GM12878 (cell line): ENCODE measurements at regions not wholly inside any gene's neighbourhood (a gene's known extent, or its start where the extent isn't known, plus 50 kb on each side); places are given as distances from the start of the nearest gene placed in this dataset.

Source experiments
- ATAC-seq: fragments of 200-7000 bp; cut with Tn5 transposase; 3 replicates; pipeline ENCODE4 v1.9.1; 2020; ENCODE audit warnings: mild to moderate bottlenecking, moderate library complexity
- BruUV-seq: library from RNA; stranded (reverse); fragments of 400-500 nt; replicated peaks from 2 replicates; lab custom pipeline; 2021; lab: Mats Ljungman, UMichigan
- CTCF ChIA-PET: fragments of 300-600 bp; sonication (Branson Sonifier 250); formaldehyde crosslinking; extraction: SDS; loops from one replicate; lab custom pipeline; 2021; ENCODE audit warnings: inconsistent platforms; lab: Yijun Ruan, JAX
- POLR2A ChIA-PET: fragments of 350-600 bp; formaldehyde crosslinking; extraction: SDS; loops from one replicate; lab custom pipeline; 2021; ENCODE audit warnings: inconsistent platforms; lab: Charles Lee
- RAD21 ChIA-PET: fragments of 300-600 bp; sonication (Branson Sonifier 250); formaldehyde crosslinking; loops from one replicate; lab custom pipeline; 2023; ENCODE audit warnings: antibody characterized with exemption; ENCODE audit not compliant: unreplicated experiment; lab: Charles Lee
- SMC1A ChIA-PET: fragments of 300-600 bp; sonication (Branson Sonifier 250); formaldehyde crosslinking; loops from one replicate; lab custom pipeline; 2023; ENCODE audit not compliant: unreplicated experiment, uncharacterized antibody; lab: Charles Lee
- DNase-seq: peaks from one replicate; pipeline ENCODE4 v3.0.0-alpha.2; 2011; ENCODE audit warnings: low read depth, low spot score
- FAIRE-seq: peaks from 3 replicates; lab custom pipeline; 2011; peaks lifted over from hg19 to GRCh38; lab: Jason Lieb, UNC
- H2AFZ ChIP-seq: 2 replicates; pipeline ENCODE4 v1.6.0; 2011; ENCODE audit warnings: low read depth, low read length, control low read depth; ENCODE audit not compliant: control insufficient read depth
- H3K27ac ChIP-seq: 2 replicates; pipeline ENCODE4 v1.5.1; 2011; ENCODE audit warnings: control low read depth; ENCODE audit not compliant: control insufficient read depth, insufficient read depth
- H3K27me3 ChIP-seq, 2 experiments: replicated peaks in 1 of 2; 2 replicates each; pipeline versions ENCODE4 v1.6.0 to v1.6.1; 2011; ENCODE audit warnings: low read length in 1 of 2; ENCODE audit not compliant: control insufficient read depth in 2 of 2, insufficient read depth in 2 of 2
- H3K36me3 ChIP-seq, 2 experiments: 2 replicates each; pipeline ENCODE4 v1.5.1; 2011; ENCODE audit warnings: low read length in 1 of 2; ENCODE audit not compliant: control insufficient read depth in 2 of 2, insufficient read depth in 2 of 2
- H3K4me1 ChIP-seq: 2 replicates; pipeline ENCODE4 v1.6.1; 2011; ENCODE audit warnings: mild to moderate bottlenecking, low read length, moderate library complexity, mixed read lengths; ENCODE audit not compliant: control insufficient read depth, insufficient read depth
- H3K4me2 ChIP-seq: 2 replicates; pipeline ENCODE4 v1.6.0; 2011; ENCODE audit warnings: control low read depth; ENCODE audit not compliant: control insufficient read depth, insufficient read depth
- H3K4me3 ChIP-seq: fragments of 200-600 bp; sonication (generic); 2 replicates; pipeline ENCODE4 v1.5.1; 2016
- H3K79me2 ChIP-seq: 2 replicates; pipeline ENCODE4 v1.6.0; 2011; ENCODE audit warnings: low read length; ENCODE audit not compliant: control insufficient read depth, insufficient read depth
- H3K9ac ChIP-seq: 2 replicates; pipeline ENCODE4 v1.8.0; 2011; ENCODE audit warnings: low read length, control low read depth, mixed read lengths; ENCODE audit not compliant: control insufficient read depth, insufficient read depth
- H3K9me3 ChIP-seq: replicated peaks from 3 replicates; pipeline ENCODE4 v1.5.1; 2011; ENCODE audit warnings: mild to moderate bottlenecking, low read length; ENCODE audit not compliant: control insufficient read depth, insufficient read depth
- H4K20me1 ChIP-seq: 2 replicates; pipeline ENCODE4 v1.6.0; 2011; ENCODE audit not compliant: control insufficient read depth, insufficient read depth
- CBX5 ChIP-seq: sonication (generic); IDR thresholded peaks from 2 replicates; pipeline ENCODE4 v1.6.1; 2016; ENCODE audit warnings: low read depth, moderate library complexity, mild to moderate bottlenecking, inconsistent platforms
- CHD1 ChIP-seq: IDR thresholded peaks from 2 replicates; pipeline ENCODE4 v1.6.1; 2012; ENCODE audit warnings: low read depth, low read length, improper control_type of control experiment
- NRF1 ChIP-seq: conservative IDR thresholded peaks from 2 replicates; pipeline ENCODE4 v1.6.1; 2011; ENCODE audit warnings: mild to moderate bottlenecking, low read depth, low read length, improper control_type of control experiment
- POLR2A ChIP-seq: IDR thresholded peaks from 2 replicates; pipeline ENCODE4 v1.6.1; 2011; ENCODE audit warnings: low read depth, mild to moderate bottlenecking, low read length
- RBBP5 ChIP-seq: fragments of 200-600 bp; sonication (generic); conservative IDR thresholded peaks from 2 replicates; pipeline ENCODE4 v1.6.1; 2016
- YBX1 ChIP-seq: fragments of 450-650 bp; IDR thresholded peaks from 2 replicates; pipeline ENCODE4 v1.6.1; 2016; ENCODE audit warnings: antibody characterized with exemption
- ZNF384 ChIP-seq: IDR thresholded peaks from 2 replicates; pipeline ENCODE4 v1.6.1; 2012; ENCODE audit warnings: low read depth, mild to moderate bottlenecking, low read length, improper control_type of control experiment, borderline replicate concordance
- WGBS: methylation state at CpG from one replicate; pipeline ENCODE4 v1.1.6; 2016; ENCODE audit warnings: low lambda C conversion rate; ENCODE audit not compliant: insufficient replicate concordance, insufficient coverage; ENCODE audit errors: missing lambda C conversion rate; 5-methylcytosine and 5-hydroxymethylcytosine counted together
- in situ Hi-C: fragments of 300-500 bp; cut with MboI; formaldehyde crosslinking; loops from 9 replicates; pipeline ENCODE4 v1.14.3; 2018; ENCODE audit warnings: mixed read lengths
- intact Hi-C: fragments of 100-400 bp; cut with micrococcal nuclease; formaldehyde crosslinking; loops from one replicate; pipeline ENCODE4 v1.14.2; 2022; ENCODE audit not compliant: unreplicated experiment
- TF ChIP-seq, protein P1 (sequence below): fragments of 450-650 bp; formaldehyde crosslinking; IDR thresholded peaks from 2 replicates; pipeline ENCODE4 v1.5.0; 2022; ENCODE audit warnings: mild to moderate bottlenecking, missing genetic modification characterization
- TF ChIP-seq, protein P2 (sequence below): fragments of 450-650 bp; IDR thresholded peaks from 2 replicates; pipeline ENCODE4 v1.6.1; 2017; ENCODE audit warnings: mild to moderate bottlenecking, moderate library complexity
- TF ChIP-seq, protein P3 (sequence below): fragments of 150-350 bp; IDR thresholded peaks from 2 replicates; pipeline ENCODE4 v1.6.1; 2016; ENCODE audit warnings: low read depth, low read length
- TF ChIP-seq, protein P4 (sequence below): IDR thresholded peaks from 2 replicates; pipeline ENCODE4 v1.6.1; 2011; ENCODE audit warnings: mild to moderate bottlenecking, low read depth, low read length, moderate library complexity; ENCODE audit not compliant: insufficient replicate concordance

DNA sequence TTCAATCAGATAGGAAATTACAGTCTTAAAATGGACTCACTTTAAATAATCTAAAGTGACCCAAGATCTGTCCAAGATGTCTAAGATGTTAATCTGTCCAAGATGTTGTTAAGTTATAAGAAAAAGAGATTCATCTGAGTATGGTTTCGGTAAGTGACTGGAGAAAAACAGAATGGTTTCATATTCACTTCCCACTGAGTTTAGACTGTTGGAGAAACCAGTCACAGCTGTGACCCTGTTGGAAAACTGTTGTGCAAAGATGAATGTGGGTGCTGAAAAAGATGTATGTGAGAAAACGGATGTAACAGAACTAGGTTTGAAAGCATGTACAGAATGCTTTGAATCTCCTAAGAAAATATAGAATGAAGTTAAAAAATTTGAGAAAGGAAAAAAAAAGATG lies 325.9 kb downstream of the COL12A1 start (continued):
- TF ChIP-seq, protein P1, sequence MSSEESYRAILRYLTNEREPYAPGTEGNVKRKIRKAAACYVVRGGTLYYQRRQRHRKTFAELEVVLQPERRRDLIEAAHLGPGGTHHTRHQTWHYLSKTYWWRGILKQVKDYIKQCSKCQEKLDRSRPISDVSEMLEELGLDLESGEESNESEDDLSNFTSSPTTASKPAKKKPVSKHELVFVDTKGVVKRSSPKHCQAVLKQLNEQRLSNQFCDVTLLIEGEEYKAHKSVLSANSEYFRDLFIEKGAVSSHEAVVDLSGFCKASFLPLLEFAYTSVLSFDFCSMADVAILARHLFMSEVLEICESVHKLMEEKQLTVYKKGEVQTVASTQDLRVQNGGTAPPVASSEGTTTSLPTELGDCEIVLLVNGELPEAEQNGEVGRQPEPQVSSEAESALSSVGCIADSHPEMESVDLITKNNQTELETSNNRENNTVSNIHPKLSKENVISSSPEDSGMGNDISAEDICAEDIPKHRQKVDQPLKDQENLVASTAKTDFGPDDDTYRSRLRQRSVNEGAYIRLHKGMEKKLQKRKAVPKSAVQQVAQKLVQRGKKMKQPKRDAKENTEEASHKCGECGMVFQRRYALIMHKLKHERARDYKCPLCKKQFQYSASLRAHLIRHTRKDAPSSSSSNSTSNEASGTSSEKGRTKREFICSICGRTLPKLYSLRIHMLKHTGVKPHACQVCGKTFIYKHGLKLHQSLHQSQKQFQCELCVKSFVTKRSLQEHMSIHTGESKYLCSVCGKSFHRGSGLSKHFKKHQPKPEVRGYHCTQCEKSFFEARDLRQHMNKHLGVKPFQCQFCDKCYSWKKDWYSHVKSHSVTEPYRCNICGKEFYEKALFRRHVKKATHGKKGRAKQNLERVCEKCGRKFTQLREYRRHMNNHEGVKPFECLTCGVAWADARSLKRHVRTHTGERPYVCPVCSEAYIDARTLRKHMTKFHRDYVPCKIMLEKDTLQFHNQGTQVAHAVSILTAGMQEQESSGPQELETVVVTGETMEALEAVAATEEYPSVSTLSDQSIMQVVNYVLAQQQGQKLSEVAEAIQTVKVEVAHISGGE = no peak
- no peak for TF ChIP-seq POLR2A
- TF ChIP-seq, all 136 proteins: peak for 0

DNA sequence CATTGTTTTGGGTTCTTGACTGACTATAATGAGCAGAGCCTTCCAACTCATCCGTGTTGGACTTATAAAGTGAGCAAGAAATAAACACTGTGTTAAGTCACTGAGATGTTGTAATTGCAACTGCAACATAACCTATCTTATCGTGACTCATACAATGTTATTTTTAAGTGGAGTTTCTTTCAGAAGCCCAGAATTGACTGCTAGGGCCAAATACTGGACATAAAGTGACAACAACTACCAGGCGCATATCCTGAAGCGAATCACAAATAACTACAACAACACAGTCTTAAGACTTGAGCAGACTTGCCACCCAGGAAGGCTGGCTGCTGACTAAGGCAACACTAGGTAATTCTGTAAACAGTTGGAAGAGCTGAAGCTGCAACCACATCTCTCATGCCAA lies 326.6 kb downstream of the COL12A1 start:
- RAD21 ChIA-PET = no interaction called here
- H3K4me1 ChIP-seq = no peaks in the 10 kb centered on the region
- DNase-seq = no peak
- in situ Hi-C loops = no loop called here
- no peaks in the 10 kb centered on the region for H3K9me3 ChIP-seq
- H3K36me3 ChIP-seq = no peaks in the 10 kb centered on the region
- intact Hi-C loops = no loop called here
- H4K20me1 ChIP-seq = no peaks in the 10 kb centered on the region
- CTCF ChIA-PET = no interaction called here
- no TSS peak for BruUV-seq
- H3K9ac ChIP-seq = no peak overlapping the region
- no peak for FAIRE-seq
- SMC1A ChIA-PET = no interaction called here
- no peak overlapping the region for H2AFZ ChIP-seq
- H3K27ac ChIP-seq = no peak overlapping the region
- H3K4me2 ChIP-seq = no peak overlapping the region
- POLR2A ChIA-PET = no interaction called here
- WGBS = 57% methylated on average over 4 of the region's 4 CpGs
- ATAC-seq = no peak
- H3K27me3 ChIP-seq = no peaks in the 10 kb centered on the region
- H3K79me2 ChIP-seq = no peaks in the 10 kb centered on the region
- no peak overlapping the region for H3K4me3 ChIP-seq
- TF ChIP-seq RBBP5 (no peak), ZNF384 (no peak), NRF1 (no peak), YBX1 (no peak), CBX5 (no peak), CHD1 (no peak)
- TF ChIP-seq, protein P2, sequence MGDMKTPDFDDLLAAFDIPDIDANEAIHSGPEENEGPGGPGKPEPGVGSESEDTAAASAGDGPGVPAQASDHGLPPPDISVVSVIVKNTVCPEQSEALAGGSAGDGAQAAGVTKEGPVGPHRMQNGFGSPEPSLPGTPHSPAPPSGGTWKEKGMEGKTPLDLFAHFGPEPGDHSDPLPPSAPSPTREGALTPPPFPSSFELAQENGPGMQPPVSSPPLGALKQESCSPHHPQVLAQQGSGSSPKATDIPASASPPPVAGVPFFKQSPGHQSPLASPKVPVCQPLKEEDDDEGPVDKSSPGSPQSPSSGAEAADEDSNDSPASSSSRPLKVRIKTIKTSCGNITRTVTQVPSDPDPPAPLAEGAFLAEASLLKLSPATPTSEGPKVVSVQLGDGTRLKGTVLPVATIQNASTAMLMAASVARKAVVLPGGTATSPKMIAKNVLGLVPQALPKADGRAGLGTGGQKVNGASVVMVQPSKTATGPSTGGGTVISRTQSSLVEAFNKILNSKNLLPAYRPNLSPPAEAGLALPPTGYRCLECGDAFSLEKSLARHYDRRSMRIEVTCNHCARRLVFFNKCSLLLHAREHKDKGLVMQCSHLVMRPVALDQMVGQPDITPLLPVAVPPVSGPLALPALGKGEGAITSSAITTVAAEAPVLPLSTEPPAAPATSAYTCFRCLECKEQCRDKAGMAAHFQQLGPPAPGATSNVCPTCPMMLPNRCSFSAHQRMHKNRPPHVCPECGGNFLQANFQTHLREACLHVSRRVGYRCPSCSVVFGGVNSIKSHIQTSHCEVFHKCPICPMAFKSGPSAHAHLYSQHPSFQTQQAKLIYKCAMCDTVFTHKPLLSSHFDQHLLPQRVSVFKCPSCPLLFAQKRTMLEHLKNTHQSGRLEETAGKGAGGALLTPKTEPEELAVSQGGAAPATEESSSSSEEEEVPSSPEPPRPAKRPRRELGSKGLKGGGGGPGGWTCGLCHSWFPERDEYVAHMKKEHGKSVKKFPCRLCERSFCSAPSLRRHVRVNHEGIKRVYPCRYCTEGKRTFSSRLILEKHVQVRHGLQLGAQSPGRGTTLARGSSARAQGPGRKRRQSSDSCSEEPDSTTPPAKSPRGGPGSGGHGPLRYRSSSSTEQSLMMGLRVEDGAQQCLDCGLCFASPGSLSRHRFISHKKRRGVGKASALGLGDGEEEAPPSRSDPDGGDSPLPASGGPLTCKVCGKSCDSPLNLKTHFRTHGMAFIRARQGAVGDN = no peak
- TF ChIP-seq, protein P3, sequence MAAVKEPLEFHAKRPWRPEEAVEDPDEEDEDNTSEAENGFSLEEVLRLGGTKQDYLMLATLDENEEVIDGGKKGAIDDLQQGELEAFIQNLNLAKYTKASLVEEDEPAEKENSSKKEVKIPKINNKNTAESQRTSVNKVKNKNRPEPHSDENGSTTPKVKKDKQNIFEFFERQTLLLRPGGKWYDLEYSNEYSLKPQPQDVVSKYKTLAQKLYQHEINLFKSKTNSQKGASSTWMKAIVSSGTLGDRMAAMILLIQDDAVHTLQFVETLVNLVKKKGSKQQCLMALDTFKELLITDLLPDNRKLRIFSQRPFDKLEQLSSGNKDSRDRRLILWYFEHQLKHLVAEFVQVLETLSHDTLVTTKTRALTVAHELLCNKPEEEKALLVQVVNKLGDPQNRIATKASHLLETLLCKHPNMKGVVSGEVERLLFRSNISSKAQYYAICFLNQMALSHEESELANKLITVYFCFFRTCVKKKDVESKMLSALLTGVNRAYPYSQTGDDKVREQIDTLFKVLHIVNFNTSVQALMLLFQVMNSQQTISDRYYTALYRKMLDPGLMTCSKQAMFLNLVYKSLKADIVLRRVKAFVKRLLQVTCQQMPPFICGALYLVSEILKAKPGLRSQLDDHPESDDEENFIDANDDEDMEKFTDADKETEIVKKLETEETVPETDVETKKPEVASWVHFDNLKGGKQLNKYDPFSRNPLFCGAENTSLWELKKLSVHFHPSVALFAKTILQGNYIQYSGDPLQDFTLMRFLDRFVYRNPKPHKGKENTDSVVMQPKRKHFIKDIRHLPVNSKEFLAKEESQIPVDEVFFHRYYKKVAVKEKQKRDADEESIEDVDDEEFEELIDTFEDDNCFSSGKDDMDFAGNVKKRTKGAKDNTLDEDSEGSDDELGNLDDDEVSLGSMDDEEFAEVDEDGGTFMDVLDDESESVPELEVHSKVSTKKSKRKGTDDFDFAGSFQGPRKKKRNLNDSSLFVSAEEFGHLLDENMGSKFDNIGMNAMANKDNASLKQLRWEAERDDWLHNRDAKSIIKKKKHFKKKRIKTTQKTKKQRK = no peak
- TF ChIP-seq, protein P4, sequence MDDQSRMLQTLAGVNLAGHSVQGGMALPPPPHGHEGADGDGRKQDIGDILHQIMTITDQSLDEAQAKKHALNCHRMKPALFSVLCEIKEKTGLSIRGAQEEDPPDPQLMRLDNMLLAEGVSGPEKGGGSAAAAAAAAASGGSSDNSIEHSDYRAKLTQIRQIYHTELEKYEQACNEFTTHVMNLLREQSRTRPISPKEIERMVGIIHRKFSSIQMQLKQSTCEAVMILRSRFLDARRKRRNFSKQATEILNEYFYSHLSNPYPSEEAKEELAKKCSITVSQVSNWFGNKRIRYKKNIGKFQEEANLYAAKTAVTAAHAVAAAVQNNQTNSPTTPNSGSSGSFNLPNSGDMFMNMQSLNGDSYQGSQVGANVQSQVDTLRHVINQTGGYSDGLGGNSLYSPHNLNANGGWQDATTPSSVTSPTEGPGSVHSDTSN = no peak
